Endometrium (tissue), 2 donors: ENCODE measurements at regions not wholly inside any gene's neighbourhood (a gene's known extent, or its start where the extent isn't known, plus 50 kb on each side); places are given as distances from the start of the nearest gene placed in this dataset.

Experiments used
- FAIRE-seq: peaks from 2 replicates; lab custom pipeline; 2012; peaks lifted over from hg19 to GRCh38; lab: Jason Lieb, UNC
- donor health status: control.
- donor health status: control.

DNA sequence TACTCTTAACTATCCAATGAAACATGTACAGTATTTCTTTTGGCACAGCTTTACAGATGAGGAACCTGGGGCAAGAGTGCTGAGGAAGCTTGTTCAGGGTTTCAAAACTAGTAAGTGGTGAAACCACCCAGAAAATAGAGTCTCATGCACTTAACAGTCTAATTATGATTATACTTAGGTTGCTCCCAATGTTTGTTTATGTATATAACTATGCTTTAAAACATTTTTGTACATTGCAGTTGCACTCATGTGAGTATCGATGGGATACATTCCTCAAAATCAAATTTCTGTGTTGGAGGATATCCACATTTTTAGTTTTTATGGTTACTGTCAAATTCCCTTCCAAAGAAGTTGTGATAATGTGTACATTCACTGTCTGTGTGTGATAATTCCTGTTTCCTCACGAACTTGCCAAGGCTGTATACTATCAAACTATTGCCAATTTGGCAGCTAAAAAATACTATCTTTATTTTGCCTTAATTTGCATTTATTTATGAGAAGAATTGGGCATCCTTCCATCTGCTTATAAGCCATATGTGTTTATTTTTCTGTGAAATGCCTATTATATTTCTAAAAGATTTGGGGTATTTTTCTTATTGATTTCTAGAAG, 143.9 kb upstream of the SSTR1 start:
- FAIRE-seq: no peak

DNA sequence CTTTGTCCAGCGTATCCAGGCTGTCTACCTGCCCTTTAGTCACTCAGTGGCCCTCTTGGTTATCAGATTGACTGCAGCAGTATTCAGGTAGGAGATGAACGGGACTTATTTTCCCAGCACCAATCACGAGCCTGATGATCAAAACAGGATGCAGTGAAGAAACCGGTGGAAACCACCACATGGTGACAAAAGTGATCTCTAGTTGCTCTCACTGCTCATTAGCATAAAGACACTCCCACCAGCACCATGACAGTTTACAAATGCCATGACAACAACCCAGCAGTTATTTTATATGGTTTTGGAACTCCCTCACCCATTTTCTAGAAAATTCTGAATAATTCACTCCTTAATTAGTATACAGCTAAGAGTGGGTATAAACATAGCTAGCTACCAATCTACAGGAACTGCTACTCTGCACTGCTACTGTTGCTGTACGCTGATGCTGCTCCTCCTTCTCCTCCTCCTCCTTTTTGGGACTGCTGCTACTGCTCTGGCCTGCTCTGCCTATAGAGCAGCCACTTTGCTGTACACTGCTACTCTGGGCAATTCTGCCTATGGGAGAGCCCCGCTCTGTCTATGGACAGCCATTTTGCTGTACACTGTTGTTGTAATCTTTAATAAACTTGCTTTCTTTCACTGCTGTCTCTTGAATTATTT, 142.5 kb upstream of the SSTR1 start:
- no peak for FAIRE-seq

DNA sequence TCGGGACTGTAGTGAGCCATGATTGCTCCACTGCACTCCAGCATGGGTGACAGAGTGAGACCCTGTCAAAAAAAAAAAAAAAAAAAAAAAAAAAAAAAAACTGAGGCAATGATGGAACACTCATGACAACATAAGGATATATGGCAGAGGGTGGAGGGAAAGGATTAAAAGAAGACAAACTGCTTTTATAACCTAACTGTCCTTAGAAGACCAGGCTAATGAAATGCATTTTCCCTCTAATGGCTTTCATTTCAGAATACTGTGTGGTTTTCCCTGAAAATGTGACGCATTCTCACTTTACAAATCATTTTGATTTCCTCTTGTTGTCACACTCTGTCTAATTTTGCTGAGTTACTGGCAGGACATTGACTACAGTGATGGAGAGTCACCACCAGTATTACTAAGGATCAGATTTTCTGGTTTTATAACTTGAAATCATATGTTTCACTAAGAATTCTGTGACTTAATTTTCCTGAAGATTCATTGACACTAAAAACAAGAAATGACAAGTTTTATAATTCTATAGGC, 137.6 kb upstream of the SSTR1 start:
- FAIRE-seq: no peak

DNA sequence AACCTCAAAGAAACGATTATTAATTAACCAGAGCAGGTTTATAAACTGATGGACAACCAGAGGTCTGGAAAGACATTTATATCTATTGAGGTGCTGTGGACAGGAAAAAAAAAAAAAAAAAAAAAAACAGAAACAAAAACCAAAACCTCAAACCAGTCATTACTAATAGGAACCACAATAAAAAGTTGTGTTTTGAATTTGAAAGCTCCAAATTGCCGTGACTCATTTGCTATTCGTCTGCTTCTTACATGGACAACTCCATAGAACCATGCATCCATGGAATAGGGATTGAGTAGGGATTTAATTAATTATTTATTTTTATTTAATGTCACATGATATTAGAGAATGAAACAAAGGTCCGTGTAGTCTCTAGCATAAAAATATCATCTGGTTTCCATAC, 134.1 kb upstream of the SSTR1 start:
- FAIRE-seq: peak; percentile 31

DNA sequence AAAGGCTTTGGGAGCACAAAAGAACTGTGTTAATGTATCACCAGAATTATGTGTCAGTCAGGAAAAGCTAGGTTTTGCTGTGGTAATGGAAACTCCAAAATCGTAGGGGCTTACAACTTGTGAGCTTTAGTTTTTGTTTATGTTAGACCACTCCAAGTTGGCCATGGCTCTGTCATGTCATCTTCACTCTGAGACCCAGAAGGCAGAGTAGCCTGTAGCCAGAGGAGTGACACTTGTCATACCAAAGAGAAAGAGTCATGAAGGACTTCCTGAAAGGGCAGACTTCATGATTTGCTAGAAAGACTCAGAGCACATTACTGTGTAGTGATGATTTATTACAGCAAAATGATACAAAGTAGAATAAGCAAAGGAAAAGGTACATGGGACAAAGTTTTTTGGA, 133.6 kb upstream of the SSTR1 start:
- no peak for FAIRE-seq

DNA sequence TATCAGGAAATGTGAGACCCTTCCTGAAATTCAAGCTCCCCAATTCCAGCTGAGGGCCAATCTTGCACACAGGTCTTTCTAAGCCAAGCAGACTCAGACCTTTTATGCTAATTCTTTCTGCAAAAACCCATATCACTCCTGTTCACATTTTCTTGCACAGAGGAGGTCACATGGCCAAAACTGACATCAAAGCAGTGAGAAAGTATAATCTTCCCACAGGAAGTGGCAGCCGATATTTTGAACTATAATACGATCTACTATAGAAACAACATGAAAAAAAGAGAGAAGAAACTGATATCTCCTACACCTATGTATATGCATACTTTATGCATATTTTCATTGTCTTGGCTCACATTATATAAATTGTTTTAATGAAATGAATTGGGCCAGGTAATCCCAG, 132.9 kb upstream of the SSTR1 start:
- FAIRE-seq: no peak

DNA sequence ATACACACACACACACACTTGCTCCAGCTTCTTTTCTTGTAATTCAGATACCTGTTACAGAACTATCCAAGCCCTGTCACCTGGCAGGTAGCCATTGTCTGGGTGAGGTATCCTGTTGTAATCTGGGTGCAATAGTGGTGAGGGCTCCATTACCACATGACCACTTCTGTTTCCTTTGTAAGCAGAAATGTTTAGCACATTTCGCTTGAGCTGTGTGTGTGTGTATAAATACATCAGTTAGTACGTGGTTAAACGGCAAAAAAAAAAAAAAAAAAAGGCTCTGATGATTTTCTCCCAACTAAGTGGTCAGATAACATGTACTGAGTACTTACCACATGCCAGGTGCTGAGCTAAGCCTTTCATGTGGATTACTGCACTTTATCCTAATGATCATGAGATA, 129.3 kb upstream of the SSTR1 start:
- no peak for FAIRE-seq

DNA sequence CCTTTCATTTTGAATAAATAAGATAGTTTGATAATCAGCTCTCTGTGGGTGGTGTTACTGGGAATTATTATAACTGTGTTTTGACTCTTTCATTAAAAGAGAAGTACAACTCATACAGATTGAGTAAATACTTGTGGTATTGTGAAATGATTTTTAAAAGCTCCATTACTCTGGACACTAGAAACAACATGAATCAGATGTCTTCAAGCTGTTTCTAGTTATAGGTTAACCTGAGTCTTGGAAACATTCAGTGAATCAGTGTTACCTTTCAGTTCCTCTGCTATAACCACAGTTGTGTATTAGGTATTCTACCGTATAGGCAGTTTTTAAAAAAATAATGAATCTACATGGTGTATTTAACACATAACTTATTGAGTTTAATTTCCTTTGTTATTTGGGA, 128.4 kb upstream of the SSTR1 start:
- peak; percentile 37 for FAIRE-seq

DNA sequence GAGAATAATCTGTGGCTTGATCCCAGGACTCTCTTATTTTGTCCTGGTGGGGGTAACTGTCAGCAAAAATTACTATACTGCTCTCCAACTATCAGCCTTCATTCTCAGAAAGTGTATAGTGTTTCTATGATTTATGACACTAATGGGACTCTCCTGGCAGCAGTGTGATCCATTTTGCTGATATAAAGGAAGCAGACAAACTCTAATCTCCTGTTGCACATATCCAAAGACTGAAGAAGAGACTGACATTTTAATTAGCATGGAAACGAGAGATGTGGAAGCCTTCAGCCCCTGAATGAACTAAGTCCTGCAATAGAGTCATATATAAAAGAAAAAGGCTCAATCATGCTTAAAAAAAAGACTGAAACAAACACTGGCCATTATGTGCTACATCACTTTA, 127.8 kb upstream of the SSTR1 start:
- FAIRE-seq: no peak

DNA sequence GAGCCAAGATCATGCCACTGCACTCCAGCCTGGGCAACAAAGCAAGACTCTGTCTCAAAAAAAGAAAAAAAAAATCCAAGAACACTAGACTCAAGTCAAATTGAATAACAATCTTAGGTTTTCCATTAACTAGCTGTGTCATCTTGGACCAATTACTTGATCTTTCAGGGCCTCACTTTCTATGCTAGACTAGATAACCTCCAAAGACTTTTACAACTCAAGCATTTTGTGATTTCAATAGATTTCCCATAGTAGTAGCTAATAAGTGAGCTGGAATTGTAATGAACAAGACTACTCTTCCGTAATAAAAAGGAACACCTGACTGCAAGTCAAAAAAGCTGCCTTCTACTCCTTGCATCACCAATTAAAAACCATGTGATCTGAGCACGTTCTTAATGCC, 127.0 kb upstream of the SSTR1 start:
- FAIRE-seq: no peak

DNA sequence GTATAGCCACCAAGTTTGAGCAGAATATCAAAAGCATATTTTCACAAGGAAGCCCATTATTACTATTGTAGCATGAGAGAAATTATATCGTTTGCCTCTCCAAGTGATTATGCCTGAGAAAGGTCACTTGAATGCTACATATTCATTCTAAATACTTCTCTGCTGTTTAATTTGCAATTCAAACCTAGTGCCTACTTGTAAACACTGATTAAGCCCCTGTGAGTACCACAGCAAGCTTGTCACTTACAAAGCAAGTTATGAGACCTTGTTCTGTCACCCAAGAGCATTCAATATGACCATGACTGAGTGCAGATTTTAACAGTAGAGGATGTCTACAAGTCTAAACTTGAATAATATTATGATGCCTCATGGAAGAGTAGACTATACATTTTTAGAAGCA, 124.7 kb upstream of the SSTR1 start:
- FAIRE-seq: no peak

DNA sequence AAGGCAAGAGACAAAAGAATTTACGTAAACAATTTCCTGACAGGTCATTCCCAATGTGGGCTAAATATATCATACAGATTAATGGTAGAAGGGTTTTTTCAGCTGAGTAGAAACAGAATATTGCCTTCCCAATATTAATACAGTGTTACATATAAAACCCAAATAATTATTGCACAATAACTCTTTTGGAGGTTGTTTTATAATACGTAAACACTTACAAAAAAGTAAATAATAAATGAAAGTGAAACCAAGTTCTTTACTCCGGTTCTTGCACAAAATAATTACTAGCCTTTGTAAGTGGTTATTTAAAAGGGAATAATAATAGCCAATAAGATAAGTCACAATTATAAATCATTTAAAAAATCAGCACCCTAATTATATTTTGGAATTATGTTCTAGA, 118.6 kb upstream of the SSTR1 start:
- FAIRE-seq: no peak

DNA sequence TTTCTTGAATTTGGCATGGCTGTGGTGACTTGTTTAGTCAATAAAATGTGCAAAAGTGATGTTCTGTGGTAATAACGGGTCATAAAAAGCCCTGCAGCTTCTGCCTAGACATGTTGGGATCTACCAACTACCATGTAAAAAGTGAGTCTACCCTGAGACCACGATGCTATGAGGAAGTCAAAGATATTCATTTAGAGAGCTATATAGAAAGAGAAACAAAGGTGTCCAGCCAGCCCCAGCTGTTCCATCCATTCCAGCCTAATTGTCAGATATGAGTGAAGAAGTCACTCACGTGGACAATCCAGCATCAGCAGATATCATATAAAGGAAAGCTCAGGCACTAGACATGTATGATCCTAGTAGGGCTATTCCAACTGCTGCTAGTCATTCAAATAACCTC, 117.2 kb upstream of the SSTR1 start:
- FAIRE-seq: no peak

DNA sequence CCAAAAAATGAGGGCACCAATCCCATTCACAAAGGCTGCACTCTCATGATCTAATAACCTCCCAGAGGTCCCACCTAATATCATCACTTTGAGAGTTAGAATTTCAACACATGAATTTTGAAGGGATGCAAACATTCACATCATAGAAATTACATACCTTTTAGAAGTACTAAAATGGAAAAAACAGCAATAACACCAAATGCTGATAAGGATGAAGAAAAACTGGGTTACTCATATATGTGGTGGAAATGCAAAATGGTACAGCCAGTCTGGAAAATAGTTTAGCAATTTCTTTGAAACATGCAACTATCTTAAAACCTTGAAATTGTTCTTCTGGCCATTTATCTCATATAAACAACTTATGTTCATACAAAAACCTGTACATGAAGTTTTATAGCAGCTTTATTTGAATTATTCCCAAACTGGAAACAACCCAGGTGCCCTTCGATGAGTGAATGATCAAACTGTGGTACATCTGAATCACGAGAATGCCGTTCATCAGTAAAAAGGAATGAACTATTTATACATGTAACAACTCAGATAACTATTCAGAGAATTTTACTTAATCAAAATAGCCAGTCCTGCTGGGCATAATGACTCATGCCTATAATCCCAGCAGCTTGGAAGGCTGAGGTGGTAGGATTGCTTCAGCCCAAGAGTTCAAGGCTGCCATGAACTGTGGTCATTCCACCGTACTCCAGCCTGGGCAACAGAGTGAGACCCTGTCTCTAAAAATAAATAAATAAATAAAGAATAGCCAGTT, 109.4 kb upstream of the SSTR1 start:
- FAIRE-seq: no peak

DNA sequence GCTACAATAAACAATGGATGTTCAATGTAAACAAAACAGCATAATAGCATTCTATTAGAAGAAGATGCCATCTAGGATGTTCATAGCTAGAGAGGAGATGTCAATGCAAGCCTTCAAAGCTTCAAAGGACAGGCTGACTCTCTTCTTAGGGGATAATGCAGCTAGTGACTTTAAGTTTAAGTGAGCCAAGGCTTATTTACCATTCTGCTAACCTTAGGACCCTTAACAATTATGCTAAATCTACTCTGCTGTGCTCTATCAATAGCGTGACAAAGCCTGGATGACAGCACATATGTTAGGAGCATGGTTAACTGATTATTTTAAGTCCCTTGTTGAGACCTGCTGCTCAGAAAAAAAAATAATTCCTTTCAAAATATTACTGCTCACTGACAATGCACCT, 106.0 kb upstream of the SSTR1 start:
- FAIRE-seq: no peak

DNA sequence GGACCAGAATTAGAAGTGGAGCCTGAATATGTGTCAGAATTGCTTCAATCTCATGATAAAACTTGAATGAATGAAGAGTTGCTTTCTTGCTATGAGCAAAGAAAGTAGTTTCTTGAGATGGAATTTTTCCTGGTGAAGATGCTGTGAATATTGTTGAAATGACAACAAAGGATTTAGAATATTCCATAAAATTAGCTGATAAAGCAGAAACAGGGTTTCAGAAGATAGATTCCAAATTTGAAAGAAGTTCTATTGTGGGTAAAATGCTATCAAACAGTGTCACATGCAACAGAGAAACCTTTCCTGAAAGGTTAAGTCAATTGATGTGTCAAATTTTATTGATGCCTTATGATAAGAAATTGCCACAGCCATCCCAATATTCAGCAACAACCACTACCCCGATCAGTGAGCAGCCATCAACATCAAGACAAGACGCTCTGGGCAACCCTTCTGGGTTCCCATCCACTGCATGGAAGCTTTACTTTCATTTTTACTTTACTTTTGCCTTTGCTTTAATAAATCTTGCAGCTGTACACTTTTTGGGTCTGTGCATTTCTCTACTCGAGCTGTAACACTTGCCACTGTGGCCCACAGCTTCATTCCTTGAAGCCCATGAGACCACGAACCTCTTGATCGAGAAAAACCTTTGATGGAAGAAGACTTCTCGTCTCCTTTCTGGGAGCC, 104.0 kb upstream of the SSTR1 start:
- FAIRE-seq: no peak

DNA sequence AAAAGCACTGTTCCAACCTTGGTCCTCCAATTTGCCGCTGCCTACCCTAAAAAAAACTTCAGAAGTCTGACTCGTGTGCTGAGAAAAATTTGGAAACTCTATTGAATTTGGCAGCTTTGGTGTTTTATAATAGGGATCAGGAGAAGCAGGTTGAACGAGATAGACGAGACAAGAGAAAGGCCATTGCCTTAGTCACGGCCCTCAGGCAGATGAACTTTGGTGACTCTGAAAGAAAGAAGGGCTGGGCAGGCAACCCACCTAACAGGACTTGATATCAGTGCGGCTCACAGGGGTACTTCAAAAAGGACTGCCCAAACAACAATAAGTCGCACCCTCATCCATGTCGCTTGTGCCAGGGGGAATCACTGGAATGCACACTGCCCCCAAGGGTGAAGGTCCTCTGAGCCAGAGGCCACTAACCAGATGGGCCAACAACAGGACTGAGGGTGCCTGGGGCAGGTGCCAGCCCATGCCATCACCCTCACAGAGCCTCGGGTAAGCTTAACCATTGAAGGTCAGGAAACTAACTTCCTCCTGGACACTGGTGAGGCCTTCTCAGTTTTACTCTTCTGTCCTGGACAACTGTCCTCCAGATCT, 102.5 kb upstream of the SSTR1 start:
- FAIRE-seq: no peak

DNA sequence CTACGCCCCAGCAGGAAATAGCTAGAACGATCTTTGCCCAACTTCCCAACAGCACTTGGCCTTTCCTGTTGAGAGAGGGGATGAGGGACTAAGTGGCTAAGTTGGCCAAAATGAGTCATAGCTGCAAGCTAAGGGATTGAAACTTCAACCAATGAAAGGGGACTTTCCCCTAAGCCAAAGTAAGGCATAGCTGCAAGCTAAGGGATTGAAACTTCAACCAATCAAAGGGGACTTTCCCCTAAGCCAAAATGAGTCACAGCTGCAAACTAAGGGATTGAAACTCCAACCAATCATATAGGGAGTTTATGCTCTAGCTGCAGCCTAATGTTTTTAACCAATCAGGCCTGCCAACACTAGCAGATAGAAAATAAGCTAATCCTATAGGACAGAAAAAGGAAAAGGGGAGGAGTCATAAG, 100.5 kb upstream of the SSTR1 start:
- FAIRE-seq: no peak

DNA sequence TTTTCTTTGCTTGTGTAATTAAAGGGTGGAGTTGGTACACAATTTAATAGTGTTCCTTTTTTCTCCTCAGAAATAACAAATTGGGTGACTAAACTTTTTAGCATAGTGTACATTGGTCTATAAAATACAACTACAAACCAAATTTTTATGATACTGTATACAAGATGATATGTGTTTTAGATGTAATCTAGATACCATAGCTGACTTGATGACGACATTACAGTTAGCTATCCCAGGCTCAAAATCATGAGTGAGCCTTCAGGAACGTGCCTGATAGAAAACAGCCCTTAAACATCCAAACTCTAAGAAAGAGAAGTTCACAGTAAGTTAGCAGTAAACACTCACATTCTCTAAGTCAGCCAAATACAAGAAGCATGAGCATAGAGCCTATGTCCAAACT, 99.0 kb upstream of the SSTR1 start:
- no peak for FAIRE-seq

DNA sequence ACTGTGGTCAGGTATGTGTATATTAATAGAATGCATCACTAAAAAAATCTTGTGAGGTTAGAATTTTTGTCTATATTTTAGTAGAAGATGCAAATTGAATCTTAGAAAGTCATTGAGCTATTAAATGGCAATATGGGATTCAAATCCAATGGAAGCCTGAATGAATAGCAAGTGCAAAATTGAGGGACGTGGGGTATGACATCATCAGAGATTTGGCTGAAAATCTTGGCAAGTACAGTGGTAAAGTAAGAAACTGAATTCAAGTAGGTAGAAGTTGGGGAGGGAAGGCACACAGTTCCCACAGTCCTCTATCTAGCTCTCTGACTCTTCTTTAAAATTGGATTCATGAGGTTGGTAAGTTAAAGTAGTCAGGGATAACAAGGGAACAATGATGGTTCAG, 97.4 kb upstream of the SSTR1 start:
- no peak for FAIRE-seq

DNA sequence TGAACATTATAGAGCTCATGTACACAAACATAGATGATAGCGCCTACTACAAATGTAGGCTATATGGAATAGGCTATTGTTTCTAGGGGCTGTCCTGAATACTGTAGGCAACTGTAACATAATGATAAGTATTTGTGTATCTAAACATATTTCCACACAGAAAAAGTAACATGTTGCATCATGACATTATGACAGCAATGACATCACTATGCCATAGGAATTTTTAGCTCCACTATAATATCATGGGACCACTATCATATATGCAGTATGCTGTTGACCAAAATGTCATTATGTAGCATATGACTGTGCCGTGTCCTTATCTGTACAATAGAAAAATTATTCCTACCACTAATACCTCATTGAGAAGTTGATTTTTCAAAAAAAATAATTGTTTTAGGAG, 96.7 kb upstream of the SSTR1 start:
- FAIRE-seq: no peak

DNA sequence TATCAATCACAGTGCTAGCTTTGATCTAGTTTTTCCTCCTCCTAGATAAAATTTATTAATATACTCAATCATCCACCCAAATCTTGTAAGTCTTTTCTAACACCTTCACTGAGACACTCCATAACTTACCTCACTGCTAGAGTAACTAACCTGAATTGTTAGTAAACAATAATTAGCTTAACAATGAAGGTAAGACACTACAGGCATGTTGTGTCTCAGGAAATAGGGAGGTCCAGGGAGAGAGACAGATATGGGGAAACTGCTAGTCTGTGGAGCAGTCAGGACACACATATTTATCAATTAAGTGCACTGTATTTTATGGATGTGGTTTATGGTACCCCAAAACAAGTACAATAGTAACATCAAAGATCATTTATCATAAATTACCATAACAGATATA, 94.2 kb upstream of the SSTR1 start:
- FAIRE-seq: no peak

DNA sequence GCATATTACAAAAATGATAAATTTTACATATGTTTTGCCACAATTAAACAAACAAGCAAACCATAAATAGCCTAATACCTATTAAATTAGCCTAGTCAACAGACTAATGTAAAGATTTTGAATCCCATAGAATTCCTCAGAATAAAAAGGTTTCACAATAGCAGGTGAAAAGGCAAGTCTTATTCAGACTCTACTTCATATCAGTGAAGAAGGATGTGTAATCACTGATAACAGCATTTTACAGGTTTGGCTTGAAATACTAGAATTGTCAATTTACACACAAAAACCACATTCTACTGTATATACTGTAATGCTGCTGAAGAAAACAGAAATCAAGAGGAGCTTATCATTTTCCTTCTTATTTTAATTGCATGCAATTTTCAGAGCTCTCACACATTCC, 90.8 kb upstream of the SSTR1 start:
- no peak for FAIRE-seq
